Esophagus mucosa (tissue), 1 donor: ENCODE measurements at regions not wholly inside any gene's neighbourhood (a gene's known extent, or its start where the extent isn't known, plus 50 kb on each side); places are given as distances from the start of the nearest gene placed in this dataset.
"Not testable (repeated sequence)": the region's sequence is repeated elsewhere in the genome, so short reads cannot be mapped to it uniquely, and the experiment has no call there.

Experiments used
- ATAC-seq: fragments of 200-7000 bp; cut with Tn5 transposase; one replicate; pipeline ENCODE4 v1.9.1; 2020
- donor health status: DM: yes; HTN: yes; CAD: no.

DNA sequence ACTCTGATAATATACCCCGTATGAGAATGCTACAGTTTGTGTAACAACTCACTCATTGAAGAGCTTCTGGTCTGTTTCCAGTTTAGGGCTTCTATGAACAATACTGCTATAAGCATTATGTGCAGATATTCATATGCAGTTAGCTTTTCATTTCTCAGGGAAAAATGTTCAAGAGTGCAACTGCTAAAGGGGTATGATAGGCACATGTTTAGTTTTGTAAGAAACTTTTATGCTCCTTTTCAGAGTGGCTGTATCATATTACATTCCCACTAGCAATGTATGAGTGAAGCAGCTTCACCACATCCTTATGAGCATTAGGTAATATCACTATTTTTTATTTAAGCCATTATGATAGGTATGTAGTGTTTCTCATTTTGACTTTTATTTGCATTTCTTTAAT lies 182.6 kb upstream of the CXCL12 start:
- ATAC-seq: no peak

DNA sequence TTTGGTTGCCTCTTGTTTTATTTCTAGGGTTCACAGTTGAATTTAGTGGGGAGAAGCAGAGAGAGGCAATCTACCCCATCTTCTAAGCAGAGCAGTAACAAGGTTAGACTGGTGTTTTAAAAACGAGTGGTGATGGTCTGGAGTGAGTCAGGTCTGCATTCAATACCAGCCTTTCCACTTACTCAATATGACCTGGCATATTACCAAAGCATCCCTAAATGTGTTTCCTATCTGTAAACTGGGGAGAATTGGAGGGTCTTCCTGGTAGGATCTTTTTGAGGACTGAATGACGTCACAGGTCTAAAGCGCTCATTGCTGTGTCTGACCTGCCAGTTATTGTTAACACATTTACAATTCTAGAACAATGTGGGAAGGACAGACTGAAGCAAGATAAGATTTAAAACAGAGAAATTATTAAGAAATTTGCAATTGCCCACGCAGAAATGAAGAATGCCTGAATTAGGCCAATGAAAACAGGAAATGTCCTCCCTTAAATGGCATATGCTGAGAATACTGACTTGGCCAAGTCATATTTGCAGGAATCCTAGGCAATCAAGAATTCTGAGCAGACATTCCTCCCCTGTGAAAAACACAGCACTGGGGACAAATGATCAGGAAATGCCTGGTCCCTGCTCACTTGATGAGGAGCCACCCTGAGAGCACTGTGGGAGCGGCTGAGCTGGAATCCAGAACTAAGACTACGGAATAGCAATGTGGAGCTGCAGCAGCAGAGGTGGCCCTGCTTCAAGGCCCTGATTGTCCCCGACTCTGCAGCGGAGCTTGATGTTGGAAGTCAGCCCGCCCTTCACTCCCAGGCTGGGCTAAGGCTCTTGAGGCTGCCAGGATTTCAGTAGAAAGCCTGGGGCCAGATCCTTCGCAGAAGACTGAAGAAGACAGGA lies 184.5 kb upstream of the CXCL12 start:
- ATAC-seq: no peak

DNA sequence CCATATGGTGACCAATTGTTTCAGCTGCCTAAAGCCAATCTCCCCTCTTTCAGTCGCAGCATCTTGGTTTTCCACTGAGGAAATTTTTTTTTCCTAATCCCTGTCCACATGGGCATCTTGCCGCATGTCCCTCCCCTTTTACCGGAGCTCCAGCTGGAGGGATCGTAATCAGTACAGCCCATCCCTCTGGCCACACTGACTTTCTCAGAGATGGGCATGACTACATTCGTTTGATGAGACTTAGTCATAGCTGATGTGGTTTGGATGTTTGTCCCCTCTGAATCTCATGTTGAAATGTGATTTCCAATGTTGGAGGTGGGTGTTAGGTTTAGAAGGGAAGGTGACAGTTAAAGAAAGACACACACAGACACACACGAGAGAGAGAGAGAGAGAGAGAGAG lies 186.8 kb upstream of the CXCL12 start:
- ATAC-seq: no peak

DNA sequence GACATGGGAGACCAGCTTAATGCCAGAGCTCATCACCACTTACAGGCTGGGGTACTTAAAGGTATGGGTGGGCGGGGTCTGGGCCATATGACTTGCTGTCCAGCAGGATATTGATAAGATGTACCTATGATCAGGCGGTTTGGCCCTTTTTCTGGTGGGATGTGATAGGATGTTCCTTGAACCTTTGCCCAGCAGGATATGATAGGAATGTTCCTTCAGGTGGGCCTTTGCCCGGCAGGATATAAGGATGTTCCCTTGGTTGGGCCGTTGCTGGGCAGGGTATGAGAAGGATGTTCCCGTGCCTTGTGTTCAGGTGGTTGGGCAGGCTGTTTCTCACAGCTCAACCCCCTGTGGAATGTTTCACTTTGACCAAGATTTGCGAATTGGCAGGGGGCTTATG lies 187.2 kb upstream of the CXCL12 start:
- ATAC-seq: no peak

DNA sequence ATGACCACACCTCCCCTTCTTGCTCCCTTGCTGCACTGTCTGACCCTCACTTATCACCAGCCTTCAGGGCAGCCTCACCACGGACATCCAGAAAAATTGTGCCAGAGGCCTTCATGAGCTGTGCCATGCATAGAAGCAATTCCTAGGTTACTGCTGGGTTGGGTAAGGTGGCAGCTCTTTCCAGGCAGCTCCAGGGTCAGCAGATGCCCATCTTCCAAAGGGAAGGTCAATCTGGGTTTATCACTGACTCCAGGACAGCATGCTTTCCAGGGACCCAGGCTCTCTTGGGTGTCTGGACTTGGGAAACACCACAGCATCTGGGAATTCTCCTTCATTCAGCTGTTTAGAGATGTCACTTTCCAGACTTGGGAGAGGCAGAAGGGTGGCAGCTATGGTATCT lies 188.9 kb upstream of the CXCL12 start:
- ATAC-seq: no peak

DNA sequence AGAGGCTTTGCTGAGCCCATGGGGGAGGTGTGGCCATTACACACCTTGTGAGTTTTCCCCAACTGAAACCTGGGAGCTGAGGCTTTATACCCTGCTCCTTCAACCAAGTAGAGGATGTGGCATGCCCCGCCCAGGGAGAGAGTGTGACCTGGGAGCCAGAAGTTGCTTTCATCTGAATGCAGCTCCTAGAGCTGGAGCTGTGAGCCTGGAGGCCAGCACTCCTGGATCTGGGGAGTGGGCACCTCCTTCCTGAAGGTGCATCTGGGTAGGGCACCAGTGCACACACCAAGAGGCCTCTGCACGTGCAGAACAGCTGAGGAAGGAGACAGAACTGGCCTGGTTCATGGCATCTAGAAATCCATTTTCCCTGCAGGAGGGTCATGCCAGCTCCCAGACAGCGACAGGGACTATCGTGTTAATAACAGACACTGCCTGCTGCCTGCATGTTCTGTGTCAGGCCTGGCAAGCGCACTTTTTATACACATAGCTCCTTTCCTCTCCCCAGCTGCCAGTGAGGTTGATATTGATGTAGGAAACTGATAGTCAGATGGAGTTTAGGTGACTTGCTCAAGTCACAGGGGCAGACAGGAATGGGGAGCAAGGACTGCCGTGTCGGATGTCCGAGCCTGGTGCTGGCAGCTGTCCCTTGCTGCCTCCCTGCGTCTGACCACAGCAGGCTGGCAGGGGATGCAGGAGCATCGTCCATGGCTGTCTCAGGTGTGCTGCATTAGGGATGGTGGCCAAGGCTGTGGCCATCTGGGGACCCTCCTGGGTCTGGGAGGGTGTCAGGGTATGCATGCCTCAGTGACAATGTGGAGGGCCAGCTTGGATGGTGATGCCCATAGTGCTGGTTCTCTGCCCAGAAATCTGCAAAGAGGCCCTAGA lies 189.9 kb upstream of the CXCL12 start:
- ATAC-seq: no peak

DNA sequence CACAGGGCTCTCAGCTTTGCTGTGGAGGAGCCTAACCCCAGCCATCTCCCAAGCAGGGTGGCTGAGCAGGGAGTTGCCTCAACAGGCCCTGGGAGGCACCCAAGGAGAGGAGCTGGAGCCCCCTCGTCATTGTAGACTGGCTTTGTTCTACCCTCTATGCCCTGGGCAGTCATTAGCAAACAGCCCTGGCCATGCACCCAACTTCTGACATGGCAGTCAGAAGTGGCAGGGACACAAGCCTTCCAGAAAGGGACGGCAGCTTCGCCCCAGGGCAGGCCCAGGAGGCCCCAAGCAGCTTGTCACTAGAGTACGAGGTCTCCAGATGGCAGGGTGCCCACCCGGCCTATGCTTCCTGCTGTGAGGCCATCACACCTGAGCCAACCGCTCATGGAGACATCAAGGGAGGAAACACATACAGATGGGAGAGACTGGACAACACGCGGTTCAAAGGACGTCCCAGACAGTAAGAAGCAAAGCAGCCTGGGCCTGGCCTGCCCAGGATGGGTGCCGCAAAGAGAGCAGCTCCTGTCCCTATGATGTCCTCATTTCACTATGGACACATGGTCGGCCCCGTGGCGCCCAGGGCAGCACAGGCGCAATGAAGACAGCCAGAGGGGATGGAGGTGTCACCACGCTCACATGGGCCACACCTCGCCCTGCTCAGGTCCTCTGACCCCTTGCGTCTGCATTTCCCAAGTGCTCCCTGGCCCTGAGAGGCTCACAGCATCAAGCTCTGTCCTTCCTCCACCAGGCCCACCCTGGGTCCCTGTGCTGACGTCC lies 190.9 kb upstream of the CXCL12 start:
- no peak for ATAC-seq

DNA sequence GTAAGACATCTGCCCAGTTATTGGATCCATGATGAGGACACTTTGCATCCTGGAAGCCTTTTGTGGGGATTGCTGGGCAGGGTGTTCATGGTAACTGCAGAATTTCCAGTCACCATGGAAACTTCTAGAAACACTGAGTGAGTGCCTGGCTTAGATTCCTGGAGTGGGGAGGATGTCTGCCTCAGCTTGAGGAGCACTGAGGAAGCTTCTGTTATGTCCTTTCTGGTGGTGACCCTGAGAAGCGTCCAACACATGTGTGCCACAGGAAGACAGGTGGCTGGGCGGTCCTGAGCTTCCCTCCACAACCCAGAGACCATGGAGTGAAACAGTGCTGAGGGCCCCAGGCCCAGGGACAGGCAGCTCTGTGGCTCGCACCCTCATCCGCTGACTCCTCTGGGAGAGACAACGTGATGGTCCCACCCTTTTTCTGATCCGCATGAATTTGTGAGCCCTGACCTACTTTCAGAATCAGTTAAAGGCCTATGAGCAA lies 191.8 kb upstream of the CXCL12 start:
- no peak for ATAC-seq

DNA sequence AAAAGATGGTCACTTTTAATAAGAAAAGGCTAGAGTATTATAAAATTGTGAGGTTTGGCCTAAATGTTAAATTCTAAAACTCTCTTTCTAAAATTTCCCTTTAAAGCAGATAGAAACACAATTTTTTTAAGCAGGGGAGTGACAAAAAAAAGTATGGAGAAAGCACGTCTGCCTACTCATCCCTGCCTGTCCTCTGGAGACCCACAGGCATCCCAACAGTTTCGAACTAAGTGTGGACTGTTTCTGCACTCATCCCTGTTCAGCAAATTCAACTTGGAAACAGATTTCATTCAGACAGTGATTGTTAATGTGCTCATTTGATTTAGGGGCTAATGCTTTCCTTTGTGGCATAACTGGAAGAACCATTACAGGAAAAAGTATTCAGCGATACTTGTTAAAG lies 192.6 kb upstream of the CXCL12 start:
- ATAC-seq: no peak

DNA sequence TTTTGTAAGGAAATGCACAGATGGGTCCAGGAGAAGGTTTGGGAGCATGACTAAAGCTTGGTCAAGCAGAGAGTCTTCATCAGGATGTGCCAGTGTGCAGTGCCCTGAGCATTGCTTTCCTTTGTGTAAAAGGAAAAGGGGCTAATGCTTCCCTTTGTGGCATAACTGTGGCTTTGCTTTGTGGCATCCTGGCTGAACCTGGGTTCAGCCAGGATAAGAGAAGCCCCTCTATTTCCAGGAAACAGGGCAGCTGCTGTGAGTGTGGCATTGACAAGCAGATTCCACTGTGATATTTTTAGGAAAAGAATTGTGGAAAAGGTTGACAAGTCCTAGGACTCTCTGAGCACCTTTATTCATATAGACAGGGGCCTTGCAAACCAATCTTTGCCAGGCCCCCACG lies 193.4 kb upstream of the CXCL12 start:
- no peak for ATAC-seq

DNA sequence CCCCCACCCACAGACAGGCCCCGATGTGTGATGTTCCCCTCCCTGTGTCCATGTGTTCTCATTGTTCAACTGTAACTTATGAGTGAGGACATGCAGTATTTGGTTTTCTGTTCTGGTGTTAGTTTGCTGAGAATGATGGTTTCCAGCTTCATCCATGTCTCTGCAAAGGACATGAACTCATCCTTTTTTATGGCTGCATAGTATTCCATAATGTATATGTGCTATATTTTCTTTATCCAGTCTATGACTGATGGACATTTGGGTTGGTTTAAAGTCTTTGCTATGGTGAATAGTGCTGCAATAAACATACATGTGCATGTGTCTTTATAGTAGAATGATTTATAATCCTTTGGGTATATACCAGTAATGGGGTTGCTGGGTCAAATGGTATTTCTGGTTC lies 194.1 kb upstream of the CXCL12 start:
- not testable (repeated sequence) for ATAC-seq

DNA sequence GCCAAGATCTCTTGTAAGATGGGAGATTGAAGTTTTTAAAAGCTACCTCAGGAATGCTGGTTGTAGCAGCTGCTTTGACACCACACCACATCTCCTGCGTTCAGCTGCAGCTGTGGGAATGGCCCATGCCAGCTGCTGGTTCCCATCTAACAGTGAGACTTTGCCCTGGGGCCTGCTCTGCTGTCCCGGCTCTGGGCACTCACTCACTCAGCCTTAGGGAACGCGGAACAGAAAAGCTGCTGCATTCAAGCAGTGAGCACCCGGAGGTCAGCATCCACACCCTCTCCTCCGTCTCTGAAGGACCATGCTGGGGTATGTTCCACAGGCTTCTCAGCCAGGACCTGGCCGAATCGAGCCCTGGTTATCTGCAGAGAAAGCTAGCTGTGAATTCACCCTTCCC lies 197.1 kb upstream of the CXCL12 start:
- no peak for ATAC-seq

DNA sequence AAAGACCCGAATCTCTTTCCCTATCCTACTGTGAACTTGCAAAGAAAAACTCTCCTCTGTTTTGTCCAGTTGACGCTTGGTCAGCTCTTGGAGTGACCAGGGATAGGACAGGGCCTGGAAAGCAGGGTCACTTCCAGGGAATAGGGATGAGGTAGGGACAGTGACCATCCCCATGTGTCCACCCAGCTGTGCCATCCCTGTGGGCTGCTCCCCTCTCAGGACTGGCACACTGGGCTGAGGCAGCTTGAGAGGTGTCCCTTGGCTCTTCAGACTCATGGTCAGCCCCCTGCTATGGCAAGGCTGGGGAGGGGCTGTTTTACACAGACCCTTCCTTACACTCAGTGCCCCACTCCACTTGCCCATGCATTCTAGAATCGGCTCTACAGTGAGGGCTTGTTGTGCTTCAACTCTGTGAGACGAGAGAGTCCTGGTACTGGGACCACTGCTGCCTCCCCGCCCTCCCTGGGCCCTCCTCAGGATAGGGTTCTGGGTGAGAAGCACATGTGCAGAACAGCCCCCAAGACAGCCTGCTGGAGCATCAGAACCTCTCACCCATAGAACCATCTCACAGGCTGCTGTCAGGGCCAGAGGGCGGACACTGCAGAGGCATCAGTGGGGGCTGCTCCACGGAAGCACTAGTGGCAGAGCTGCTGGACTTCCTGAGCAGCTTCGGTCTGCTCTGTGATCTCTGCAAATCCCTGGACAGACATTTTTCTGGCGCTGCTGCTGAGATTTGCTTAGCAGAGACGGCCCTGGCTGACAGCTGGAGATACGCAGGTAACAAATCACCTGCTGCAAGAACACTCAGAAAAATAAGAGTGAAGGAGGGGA lies 202.8 kb upstream of the CXCL12 start:
- no peak for ATAC-seq

DNA sequence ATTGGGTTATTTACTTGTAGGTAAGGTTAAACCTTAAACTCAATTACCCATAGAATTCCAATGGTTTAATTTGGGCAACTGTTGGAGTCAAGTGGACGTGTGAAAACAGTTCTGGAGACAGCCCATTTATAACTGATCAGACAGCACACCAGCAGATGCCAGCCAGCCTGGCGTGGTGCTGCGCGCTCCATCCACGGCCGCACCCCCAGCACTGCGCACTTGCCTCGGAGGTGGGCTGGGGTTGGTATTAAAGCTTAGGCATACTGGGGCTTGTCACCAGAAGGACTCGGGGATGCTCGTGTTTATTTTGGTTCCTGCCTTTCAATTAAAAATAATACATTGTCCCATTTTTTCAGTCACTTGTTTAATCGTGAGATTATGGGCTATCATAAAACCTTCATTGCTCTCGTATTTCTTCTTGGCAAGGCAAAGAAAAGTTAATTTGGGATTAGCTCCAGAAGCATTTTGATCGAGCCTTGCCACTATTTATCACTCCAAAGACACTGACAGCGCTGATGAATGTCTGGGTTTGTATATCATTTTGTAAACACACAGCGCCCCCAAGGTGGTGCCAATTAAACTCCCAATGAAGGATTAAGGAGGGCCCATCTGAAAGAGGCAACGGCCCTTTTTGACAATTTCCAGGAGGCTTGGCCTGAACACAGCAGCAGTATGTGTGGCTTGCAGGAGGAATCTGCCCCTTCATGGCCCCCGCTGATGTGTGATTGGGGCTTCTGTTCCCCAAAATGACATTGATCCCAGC lies 204.5 kb upstream of the CXCL12 start:
- no peak for ATAC-seq

DNA sequence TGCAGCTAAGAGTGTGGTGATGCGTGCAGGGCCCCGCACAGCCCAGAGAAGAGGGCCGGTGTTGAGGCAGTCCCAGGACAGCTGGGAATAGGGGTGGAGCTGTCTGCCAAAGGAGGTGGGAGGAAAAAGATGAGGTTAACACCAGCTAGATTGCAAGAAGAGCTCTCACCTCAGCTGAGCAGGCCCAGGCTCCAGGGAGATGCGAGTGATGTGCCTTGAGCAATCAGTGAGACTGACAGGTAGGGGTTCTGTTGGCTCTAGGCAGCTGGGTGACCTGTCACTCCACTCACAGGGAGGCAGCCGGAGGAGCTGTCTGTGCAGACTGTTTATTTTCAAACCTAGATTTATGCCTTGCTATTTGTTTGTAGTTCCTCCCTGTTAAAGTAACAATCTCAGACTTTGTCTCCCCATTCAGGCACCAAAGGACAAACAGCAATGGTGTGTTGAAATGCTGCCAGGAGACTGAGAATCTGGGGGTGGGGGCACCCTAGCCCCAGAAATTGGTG lies 205.1 kb upstream of the CXCL12 start:
- no peak for ATAC-seq

DNA sequence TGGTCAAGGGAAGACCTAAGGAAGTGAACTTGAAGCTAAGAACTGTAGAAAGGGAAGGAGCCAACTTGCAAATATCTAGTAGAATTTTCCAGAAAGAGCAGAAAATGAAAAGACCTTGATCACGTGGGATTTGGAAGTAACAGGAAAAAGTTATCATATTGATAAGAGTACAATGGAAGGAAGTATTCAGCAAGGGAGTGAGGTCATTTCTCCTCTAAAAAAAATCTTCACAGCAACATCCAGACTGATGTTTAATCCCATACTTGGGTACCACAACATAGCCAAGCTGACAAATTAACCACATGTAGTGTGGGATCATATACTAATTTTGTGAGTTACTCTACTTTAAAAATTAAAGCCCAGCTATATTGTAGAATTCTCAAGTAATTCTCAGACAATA lies 207.0 kb upstream of the CXCL12 start:
- ATAC-seq: no peak

DNA sequence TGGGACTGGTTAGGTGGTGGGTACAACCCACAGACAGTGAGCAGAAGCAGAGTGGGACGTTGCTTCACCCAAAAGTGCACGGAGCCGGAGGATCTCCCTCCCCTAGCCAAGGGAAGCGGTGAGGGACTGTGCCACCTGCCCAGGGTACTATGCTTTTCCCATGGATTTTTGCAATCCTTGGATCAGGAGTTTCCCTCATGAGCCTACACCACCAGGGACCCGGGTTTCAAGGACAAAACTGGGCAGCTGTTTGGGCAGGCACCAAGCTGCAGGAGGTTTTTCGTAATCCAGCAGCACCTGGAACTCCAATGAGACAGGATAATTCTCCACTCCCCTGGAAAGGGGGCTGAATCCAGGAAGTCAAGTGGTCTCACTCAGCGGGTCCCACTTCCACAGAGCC lies 209.1 kb upstream of the CXCL12 start:
- no peak for ATAC-seq

DNA sequence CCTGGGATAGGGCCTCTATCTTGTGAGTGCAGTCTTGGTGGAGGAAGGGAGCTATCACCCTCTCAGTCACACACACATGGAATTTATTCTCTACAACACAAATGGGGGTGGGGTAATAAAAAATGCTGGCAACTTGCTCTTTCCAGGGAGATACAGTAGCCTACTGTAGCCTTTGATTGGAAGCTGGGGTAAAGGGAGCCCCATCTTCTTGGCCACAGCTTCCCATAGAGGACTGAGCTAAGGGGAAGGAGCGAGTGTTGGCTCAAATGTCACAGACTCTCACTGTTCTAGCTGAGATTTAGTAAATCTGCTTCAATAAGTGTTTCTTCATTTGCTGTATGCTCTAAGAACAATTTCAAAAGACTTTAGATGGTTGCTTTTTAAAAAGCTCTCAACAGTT lies 222.2 kb upstream of the CXCL12 start:
- no peak for ATAC-seq

DNA sequence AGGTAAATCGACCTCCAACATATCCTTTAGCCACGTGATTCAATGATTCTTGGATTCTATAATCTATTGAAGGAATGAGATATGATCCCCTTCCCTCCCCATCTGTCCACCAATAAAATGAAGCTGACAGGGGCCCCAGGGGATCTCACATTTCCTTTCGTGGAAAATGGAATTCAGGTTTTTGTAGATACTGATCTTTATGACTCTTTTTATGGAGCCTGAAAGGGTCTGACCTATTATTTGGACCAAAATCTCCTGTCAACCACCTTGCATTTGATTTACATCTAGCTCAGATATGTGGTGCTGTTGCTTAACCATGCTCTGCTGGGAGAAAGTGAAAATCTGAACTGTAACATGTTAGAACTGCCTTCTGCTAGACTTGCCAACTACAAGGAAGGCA lies 234.0 kb upstream of the CXCL12 start:
- no peak for ATAC-seq

DNA sequence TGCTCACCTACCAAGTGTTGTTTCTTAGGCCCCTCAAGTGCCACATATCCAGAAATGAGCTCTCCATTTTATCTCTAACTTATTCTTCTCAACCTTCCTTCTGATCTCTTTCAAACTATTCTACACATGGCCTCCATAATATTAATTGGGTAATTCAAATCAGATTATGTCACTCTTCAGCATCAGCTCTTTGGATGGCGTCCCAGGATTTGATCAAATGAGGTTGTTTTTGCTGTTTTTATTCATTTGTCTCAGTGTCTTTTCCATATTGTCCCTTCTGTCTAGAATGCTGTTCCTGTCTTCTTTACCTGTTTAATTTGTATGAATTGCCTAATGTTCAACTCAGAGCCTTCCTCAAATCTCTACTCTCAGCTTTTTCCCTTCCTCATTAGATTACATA lies 234.6 kb upstream of the CXCL12 start:
- ATAC-seq: no peak

DNA sequence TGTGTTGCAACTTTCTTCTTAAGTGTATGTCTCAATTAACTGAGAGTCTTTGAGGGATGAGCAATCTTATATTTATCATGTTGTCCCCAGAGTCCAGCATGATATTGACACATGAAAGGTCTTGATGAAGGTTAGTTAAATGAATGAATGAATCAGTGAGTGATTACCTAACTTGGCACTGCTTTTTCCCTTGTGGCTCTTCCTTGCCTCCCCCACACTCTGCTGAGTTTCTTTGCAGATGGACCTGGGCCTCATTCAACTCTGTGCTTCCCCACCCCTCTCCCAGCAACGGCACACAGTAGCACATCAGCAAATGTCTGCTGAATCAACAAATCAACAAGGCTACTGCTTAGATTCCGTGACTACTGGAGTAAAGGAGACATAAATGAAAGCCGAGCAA lies 235.1 kb upstream of the CXCL12 start:
- ATAC-seq: no peak
